Panc1 (cell line): ENCODE measurements at regions not wholly inside any gene's neighbourhood (a gene's known extent, or its start where the extent isn't known, plus 50 kb on each side); places are given as distances from the start of the nearest gene placed in this dataset.

Experiments
- CTCF ChIP-seq: fragments of 450-650 bp; IDR thresholded peaks from 2 replicates; pipeline ENCODE4 v1.5.1; 2017; ENCODE audit warnings: mild to moderate bottlenecking
- POLR2AphosphoS5 ChIP-seq: IDR thresholded peaks from 2 replicates; pipeline ENCODE4 v1.6.1; 2012; ENCODE audit warnings: mild to moderate bottlenecking, low read depth, low read length, moderate library complexity
- SIN3A ChIP-seq: IDR thresholded peaks from 2 replicates; pipeline ENCODE4 v1.6.1; 2012; ENCODE audit warnings: low read depth, mild to moderate bottlenecking, low read length, moderate library complexity, borderline replicate concordance; ENCODE audit not compliant: insufficient read depth
- TCF7L2 ChIP-seq: IDR thresholded peaks from 2 replicates; pipeline ENCODE4 v1.6.1; 2011; ENCODE audit warnings: mild to moderate bottlenecking, low read depth, low read length, inconsistent platforms
- TF ChIP-seq, protein P1 (sequence below), 2 experiments: IDR thresholded peaks; 2 replicates each; pipeline ENCODE4 v1.6.1; 2011 to 2012; ENCODE audit warnings: low read depth in 2 of 2, control low read depth in 1 of 2, low read length in 1 of 2, mild to moderate bottlenecking in 1 of 2, moderate library complexity in 1 of 2; ENCODE audit not compliant: insufficient read depth in 1 of 2

- TF ChIP-seq, protein P1, sequence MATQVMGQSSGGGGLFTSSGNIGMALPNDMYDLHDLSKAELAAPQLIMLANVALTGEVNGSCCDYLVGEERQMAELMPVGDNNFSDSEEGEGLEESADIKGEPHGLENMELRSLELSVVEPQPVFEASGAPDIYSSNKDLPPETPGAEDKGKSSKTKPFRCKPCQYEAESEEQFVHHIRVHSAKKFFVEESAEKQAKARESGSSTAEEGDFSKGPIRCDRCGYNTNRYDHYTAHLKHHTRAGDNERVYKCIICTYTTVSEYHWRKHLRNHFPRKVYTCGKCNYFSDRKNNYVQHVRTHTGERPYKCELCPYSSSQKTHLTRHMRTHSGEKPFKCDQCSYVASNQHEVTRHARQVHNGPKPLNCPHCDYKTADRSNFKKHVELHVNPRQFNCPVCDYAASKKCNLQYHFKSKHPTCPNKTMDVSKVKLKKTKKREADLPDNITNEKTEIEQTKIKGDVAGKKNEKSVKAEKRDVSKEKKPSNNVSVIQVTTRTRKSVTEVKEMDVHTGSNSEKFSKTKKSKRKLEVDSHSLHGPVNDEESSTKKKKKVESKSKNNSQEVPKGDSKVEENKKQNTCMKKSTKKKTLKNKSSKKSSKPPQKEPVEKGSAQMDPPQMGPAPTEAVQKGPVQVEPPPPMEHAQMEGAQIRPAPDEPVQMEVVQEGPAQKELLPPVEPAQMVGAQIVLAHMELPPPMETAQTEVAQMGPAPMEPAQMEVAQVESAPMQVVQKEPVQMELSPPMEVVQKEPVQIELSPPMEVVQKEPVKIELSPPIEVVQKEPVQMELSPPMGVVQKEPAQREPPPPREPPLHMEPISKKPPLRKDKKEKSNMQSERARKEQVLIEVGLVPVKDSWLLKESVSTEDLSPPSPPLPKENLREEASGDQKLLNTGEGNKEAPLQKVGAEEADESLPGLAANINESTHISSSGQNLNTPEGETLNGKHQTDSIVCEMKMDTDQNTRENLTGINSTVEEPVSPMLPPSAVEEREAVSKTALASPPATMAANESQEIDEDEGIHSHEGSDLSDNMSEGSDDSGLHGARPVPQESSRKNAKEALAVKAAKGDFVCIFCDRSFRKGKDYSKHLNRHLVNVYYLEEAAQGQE (IDR thresholded peaks at IDR 0.05; ENCODE audit: insufficient read depth in 1 of 2, low read depth in 2 of 2, low read length in 1 of 2), result no peak
- no peak for TF ChIP-seq TCF7L2
- no peak for TF ChIP-seq CTCF
- TF ChIP-seq POLR2AphosphoS5, result no peak
- TF ChIP-seq SIN3A, result no peak
These were observed 372.0 kb downstream of the SHANK2 start for GRCh38 chr11:70880416-70880815.
